ENCODE measurements at regions not wholly inside any gene's neighbourhood (a gene's known extent, or its start where the extent isn't known, plus 50 kb on each side); places are given as distances from the start of the nearest gene placed in this dataset.

GRCh38 chr2:139949242-139949972 lies 1169.2 kb upstream of the NXPH2 start:
- no peak for TF ChIP-seq CTCF (conservative IDR thresholded peaks at IDR 0.05; ENCODE audit: low read depth, low read length)
- no peak for TF ChIP-seq EZH2 (IDR thresholded peaks at IDR 0.05; ENCODE audit: low read length, unreplicated experiment)
- no peak for TF ChIP-seq EZH2phosphoT487 (IDR thresholded peaks at IDR 0.05; ENCODE audit: borderline replicate concordance, low read length)
